Keratinocyte (primary cell): ENCODE measurements at regions not wholly inside any gene's neighbourhood (a gene's known extent, or its start where the extent isn't known, plus 50 kb on each side); places are given as distances from the start of the nearest gene placed in this dataset.

Source experiments
- DNase-seq: peaks from one replicate; pipeline ENCODE4 v3.0.0-alpha.2; 2011; ENCODE audit warnings: low read depth, missing footprints, low spot score
- FAIRE-seq: peaks from 2 replicates; lab custom pipeline; 2011; peaks lifted over from hg19 to GRCh38; lab: Jason Lieb, UNC
- H2AFZ ChIP-seq: 2 replicates; pipeline ENCODE4 v1.6.0; 2012; ENCODE audit warnings: low read length, control low read depth, inconsistent platforms; ENCODE audit not compliant: control insufficient read depth
- H3K27ac ChIP-seq: 2 replicates; pipeline ENCODE4 v1.5.1; 2011; ENCODE audit warnings: low read length; ENCODE audit not compliant: control insufficient read depth, insufficient read depth
- H3K27me3 ChIP-seq: 3 replicates; pipeline ENCODE4 v1.6.0; 2011; ENCODE audit warnings: low read length; ENCODE audit not compliant: control insufficient read depth, insufficient read depth; ENCODE audit errors: extremely low read depth
- H3K36me3 ChIP-seq, 2 experiments: 2 replicates in 1 of 2; 3 replicates in 1 of 2; pipeline ENCODE4 v1.5.1; 2011; ENCODE audit warnings: low read length in 2 of 2, mild to moderate bottlenecking in 1 of 2; ENCODE audit not compliant: control insufficient read depth in 2 of 2, insufficient read depth in 2 of 2; ENCODE audit errors: extremely low read depth in 1 of 2
- H3K4me1 ChIP-seq: 3 replicates; pipeline ENCODE4 v1.5.1; 2011; ENCODE audit warnings: low read length; ENCODE audit not compliant: control insufficient read depth, insufficient read depth; ENCODE audit errors: extremely low read depth
- H3K4me2 ChIP-seq: 3 replicates; pipeline ENCODE4 v1.6.0; 2011; ENCODE audit warnings: low read depth, low read length; ENCODE audit not compliant: control insufficient read depth, insufficient read depth; ENCODE audit errors: extremely low read depth
- H3K4me3 ChIP-seq, 3 experiments: fragments of 200-600 bp in 1 of 3; sonication (generic) in 1 of 3; 2 replicates in 2 of 3; 3 replicates in 1 of 3; pipeline ENCODE4 v1.5.1; 2011 to 2016; ENCODE audit warnings: low read length in 3 of 3, mild to moderate bottlenecking in 3 of 3, control low read depth in 2 of 3, inconsistent platforms in 1 of 3, low read depth in 1 of 3, mixed read lengths in 1 of 3, mixed run types in 1 of 3, moderate library complexity in 1 of 3; ENCODE audit not compliant: control insufficient read depth in 2 of 3, insufficient read depth in 2 of 3; ENCODE audit errors: extremely low read depth in 1 of 3
- H3K79me2 ChIP-seq: 2 replicates; pipeline ENCODE4 v1.6.0; 2012; ENCODE audit warnings: low read length; ENCODE audit not compliant: control insufficient read depth, insufficient read depth
- H3K9ac ChIP-seq: 3 replicates; pipeline ENCODE4 v1.6.0; 2011; ENCODE audit warnings: low read length; ENCODE audit not compliant: control insufficient read depth, insufficient read depth; ENCODE audit errors: extremely low read depth
- H3K9me1 ChIP-seq: 3 replicates; pipeline ENCODE4 v1.6.0; 2011; ENCODE audit warnings: low read length; ENCODE audit not compliant: control insufficient read depth, insufficient read depth; ENCODE audit errors: extremely low read depth
- H3K9me3 ChIP-seq: 2 replicates; pipeline ENCODE4 v1.5.1; 2012; ENCODE audit warnings: low read depth, low read length; ENCODE audit not compliant: control insufficient read depth
- H4K20me1 ChIP-seq: 3 replicates; pipeline ENCODE4 v1.6.0; 2011; ENCODE audit warnings: low read length; ENCODE audit not compliant: control insufficient read depth, insufficient read depth; ENCODE audit errors: extremely low read depth
- EZH2 ChIP-seq: IDR thresholded peaks from one replicate; pipeline ENCODE4 v1.6.1; 2012; ENCODE audit warnings: inconsistent platforms, mild to moderate bottlenecking, low read length, moderate library complexity
- dilution Hi-C: fragments of 300-500 bp; cut with MboI; formaldehyde crosslinking; loops from one replicate; pipeline ENCODE4 v1.7.0; 2020; ENCODE audit warnings: low sequenced_read_pairs; ENCODE audit not compliant: extremely low pct_ligation_motif_present
- TF ChIP-seq, protein P1 (sequence below), 3 experiments: IDR thresholded peaks in 1 of 3; conservative IDR thresholded peaks in 1 of 3; optimal IDR thresholded peaks in 1 of 3; 2 replicates in 2 of 3; 3 replicates in 1 of 3; pipeline versions ENCODE3 to v1.5.1; 2011; ENCODE audit warnings: low read length in 3 of 3, mild to moderate bottlenecking in 3 of 3, moderate library complexity in 2 of 3, control low read depth in 1 of 3, inconsistent platforms in 1 of 3; ENCODE audit not compliant: insufficient read depth in 2 of 3; ENCODE audit errors: extremely low read depth in 1 of 3

GRCh38 chr6:148689168-148689567 lies 57.7 kb upstream of the UST start:
- no peak for FAIRE-seq
- no peak overlapping the region for H3K27ac ChIP-seq
- no peaks in the 10 kb centered on the region for H4K20me1 ChIP-seq
- peaks cover 5% of the 10 kb centered on the region for H3K27me3 ChIP-seq
- no peaks in the 10 kb centered on the region for H3K9me3 ChIP-seq
- H3K9ac ChIP-seq = no peak overlapping the region
- TF ChIP-seq, protein P1, sequence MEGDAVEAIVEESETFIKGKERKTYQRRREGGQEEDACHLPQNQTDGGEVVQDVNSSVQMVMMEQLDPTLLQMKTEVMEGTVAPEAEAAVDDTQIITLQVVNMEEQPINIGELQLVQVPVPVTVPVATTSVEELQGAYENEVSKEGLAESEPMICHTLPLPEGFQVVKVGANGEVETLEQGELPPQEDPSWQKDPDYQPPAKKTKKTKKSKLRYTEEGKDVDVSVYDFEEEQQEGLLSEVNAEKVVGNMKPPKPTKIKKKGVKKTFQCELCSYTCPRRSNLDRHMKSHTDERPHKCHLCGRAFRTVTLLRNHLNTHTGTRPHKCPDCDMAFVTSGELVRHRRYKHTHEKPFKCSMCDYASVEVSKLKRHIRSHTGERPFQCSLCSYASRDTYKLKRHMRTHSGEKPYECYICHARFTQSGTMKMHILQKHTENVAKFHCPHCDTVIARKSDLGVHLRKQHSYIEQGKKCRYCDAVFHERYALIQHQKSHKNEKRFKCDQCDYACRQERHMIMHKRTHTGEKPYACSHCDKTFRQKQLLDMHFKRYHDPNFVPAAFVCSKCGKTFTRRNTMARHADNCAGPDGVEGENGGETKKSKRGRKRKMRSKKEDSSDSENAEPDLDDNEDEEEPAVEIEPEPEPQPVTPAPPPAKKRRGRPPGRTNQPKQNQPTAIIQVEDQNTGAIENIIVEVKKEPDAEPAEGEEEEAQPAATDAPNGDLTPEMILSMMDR (optimal IDR thresholded peaks at IDR 0.05 in 1 of 3, IDR thresholded peaks at IDR 0.05 in 1 of 3, conservative IDR thresholded peaks at IDR 0.05 in 1 of 3; ENCODE audit: extremely low read depth in 1 of 3, insufficient read depth in 2 of 3, low read length in 3 of 3) = no peak
- TF ChIP-seq EZH2 = no peak
- no peaks in the 10 kb centered on the region for H3K79me2 ChIP-seq
- dilution Hi-C loops = no loop called here
- H3K9me1 ChIP-seq = no peaks in the 10 kb centered on the region
- no peak overlapping the region for H3K4me3 ChIP-seq
- DNase-seq = no peak
- H3K4me1 ChIP-seq = no peaks in the 10 kb centered on the region
- no peaks in the 10 kb centered on the region for H3K36me3 ChIP-seq
- H2AFZ ChIP-seq = no peak overlapping the region
- H3K4me2 ChIP-seq = no peak overlapping the region

- Histone ChIP-seq H3K36me3 (no peaks in the 10 kb centered on the region), H3K9me3 (no peaks in the 10 kb centered on the region), H2AFZ (no peak overlapping the region), H3K9ac (no peak overlapping the region), H3K9me1 (no peaks in the 10 kb centered on the region), H3K79me2 (no peaks in the 10 kb centered on the region), H3K27me3 (no peaks in the 10 kb centered on the region), H3K27ac (no peak overlapping the region), H3K4me2 (no peak overlapping the region), H3K4me1 (no peaks in the 10 kb centered on the region), H3K4me3 (no peak overlapping the region), H4K20me1 (no peaks in the 10 kb centered on the region)
- FAIRE-seq (no peak), DNase-seq (no peak)
- TF ChIP-seq, protein P1 (optimal IDR thresholded peaks at IDR 0.05 in 1 of 3, IDR thresholded peaks at IDR 0.05 in 1 of 3, conservative IDR thresholded peaks at IDR 0.05 in 1 of 3; ENCODE audit: extremely low read depth in 1 of 3, insufficient read depth in 2 of 3, low read length in 3 of 3) = no peak
- TF ChIP-seq EZH2 = no peak
- dilution Hi-C loops = no loop called here
Measured at GRCh38 chr6:148693882-148694484, 52.8 kb upstream of the UST start.
